Right lobe of liver (tissue), 4 donors: ENCODE measurements at regions not wholly inside any gene's neighbourhood (a gene's known extent, or its start where the extent isn't known, plus 50 kb on each side); places are given as distances from the start of the nearest gene placed in this dataset.

Experiments used
- POLR2A ChIP-seq: fragments of 450-650 bp; IDR thresholded peaks from one replicate; pipeline ENCODE4 v1.6.1; 2017; ENCODE audit warnings: antibody characterized with exemption, mild to moderate bottlenecking
- TF ChIP-seq, protein P1 (sequence below), 4 donors: fragments of 200-600 bp in 3 of 4; fragments of 450-650 bp in 1 of 4; IDR thresholded peaks; one replicate each; pipeline versions ENCODE4 v1.5.1 to v1.8.0; 2016 to 2022; ENCODE audit warnings: antibody characterized with exemption in 4 of 4, mild to moderate bottlenecking in 2 of 4
- donor health status: DM: no; HTN: no; CAD: no.
- donor health status: DM: no; HTN: no; CAD: no.
- donor health status: DM: no; HTN: yes; CAD: no.

DNA sequence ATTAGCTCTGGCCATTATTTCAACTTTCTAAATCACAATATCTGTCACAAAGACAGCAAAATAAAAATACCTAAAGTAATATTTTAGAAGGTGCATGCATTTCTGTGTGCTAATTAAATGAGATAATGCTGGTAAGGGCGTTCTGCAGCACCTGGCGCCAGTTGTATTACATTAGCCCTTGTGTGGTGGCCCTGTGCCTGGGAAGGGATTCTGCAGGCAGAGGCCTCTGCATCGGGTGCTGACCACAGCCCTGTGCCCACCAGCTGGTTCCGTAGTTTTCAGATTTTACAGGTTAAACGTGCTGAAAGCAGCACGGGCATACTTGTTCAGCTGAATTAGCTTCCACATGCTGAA, 157.7 kb upstream of the PRKCQ start:
- no peak for TF ChIP-seq POLR2A
- TF ChIP-seq, protein P1, sequence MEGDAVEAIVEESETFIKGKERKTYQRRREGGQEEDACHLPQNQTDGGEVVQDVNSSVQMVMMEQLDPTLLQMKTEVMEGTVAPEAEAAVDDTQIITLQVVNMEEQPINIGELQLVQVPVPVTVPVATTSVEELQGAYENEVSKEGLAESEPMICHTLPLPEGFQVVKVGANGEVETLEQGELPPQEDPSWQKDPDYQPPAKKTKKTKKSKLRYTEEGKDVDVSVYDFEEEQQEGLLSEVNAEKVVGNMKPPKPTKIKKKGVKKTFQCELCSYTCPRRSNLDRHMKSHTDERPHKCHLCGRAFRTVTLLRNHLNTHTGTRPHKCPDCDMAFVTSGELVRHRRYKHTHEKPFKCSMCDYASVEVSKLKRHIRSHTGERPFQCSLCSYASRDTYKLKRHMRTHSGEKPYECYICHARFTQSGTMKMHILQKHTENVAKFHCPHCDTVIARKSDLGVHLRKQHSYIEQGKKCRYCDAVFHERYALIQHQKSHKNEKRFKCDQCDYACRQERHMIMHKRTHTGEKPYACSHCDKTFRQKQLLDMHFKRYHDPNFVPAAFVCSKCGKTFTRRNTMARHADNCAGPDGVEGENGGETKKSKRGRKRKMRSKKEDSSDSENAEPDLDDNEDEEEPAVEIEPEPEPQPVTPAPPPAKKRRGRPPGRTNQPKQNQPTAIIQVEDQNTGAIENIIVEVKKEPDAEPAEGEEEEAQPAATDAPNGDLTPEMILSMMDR (IDR thresholded peaks at IDR 0.05): no peak
